Neuronal stem cell (in vitro differentiated cells): ENCODE measurements at regions not wholly inside any gene's neighbourhood (a gene's known extent, or its start where the extent isn't known, plus 50 kb on each side); places are given as distances from the start of the nearest gene placed in this dataset.
"Not testable (repeated sequence)": the region's sequence is repeated elsewhere in the genome, so short reads cannot be mapped to it uniquely, and the experiment has no call there.

Experiments used
- DNase-seq: peaks from one replicate; pipeline ENCODE4 v3.0.0-alpha.2; 2013; ENCODE audit warnings: low spot score
- H2AFZ ChIP-seq: one replicate; pipeline ENCODE4 v1.6.1; 2013; ENCODE audit warnings: mild to moderate bottlenecking, low read length, inconsistent platforms
- H2AK5ac ChIP-seq: 2 replicates; pipeline ENCODE4 v1.6.1; 2013; ENCODE audit warnings: low read depth, mild to moderate bottlenecking, inconsistent platforms, low read length, moderate library complexity, mixed read lengths
- H2BK120ac ChIP-seq: 2 replicates; pipeline ENCODE4 v1.6.1; 2013; ENCODE audit warnings: low read depth, mild to moderate bottlenecking, inconsistent platforms, low read length, moderate library complexity, mixed read lengths
- H2BK12ac ChIP-seq: one replicate; pipeline ENCODE4 v1.6.1; 2013; ENCODE audit warnings: low read length, inconsistent platforms
- H2BK15ac ChIP-seq: 2 replicates; pipeline ENCODE4 v1.6.1; 2013; ENCODE audit warnings: mild to moderate bottlenecking, low read length, inconsistent platforms, mixed read lengths
- H2BK5ac ChIP-seq: one replicate; pipeline ENCODE4 v1.6.1; 2013; ENCODE audit warnings: inconsistent platforms, mild to moderate bottlenecking, low read length, moderate library complexity
- H3K14ac ChIP-seq: one replicate; pipeline ENCODE4 v1.6.1; 2013; ENCODE audit warnings: low read length, inconsistent platforms
- H3K18ac ChIP-seq: 2 replicates; pipeline ENCODE4 v1.6.1; 2013; ENCODE audit warnings: low read length, inconsistent platforms
- H3K23ac ChIP-seq: 2 replicates; pipeline ENCODE4 v1.6.1; 2013; ENCODE audit warnings: low read depth, mild to moderate bottlenecking, mixed read lengths, low read length, inconsistent platforms; ENCODE audit not compliant: poor library complexity
- H3K27ac ChIP-seq: replicated peaks from 3 replicates; pipeline ENCODE4 v1.5.1; 2013; ENCODE audit warnings: low read length, inconsistent platforms
- H3K27me3 ChIP-seq, 3 experiments: 2 replicates each; pipeline ENCODE4 v1.6.1; 2013; ENCODE audit warnings: low read length in 3 of 3, mild to moderate bottlenecking in 2 of 3, inconsistent platforms in 1 of 3, low read depth in 1 of 3, mixed read lengths in 1 of 3, moderate library complexity in 1 of 3; ENCODE audit not compliant: control insufficient read depth in 3 of 3, insufficient read depth in 3 of 3
- H3K36me3 ChIP-seq, 2 donors: replicated peaks in 1 of 2; 2 replicates each; pipeline ENCODE4 v1.6.1; 2013; ENCODE audit warnings: low read length in 2 of 2; ENCODE audit not compliant: control insufficient read depth in 2 of 2, insufficient read depth in 2 of 2
- H3K4ac ChIP-seq: 2 replicates; pipeline ENCODE4 v1.6.1; 2013; ENCODE audit warnings: inconsistent platforms, mild to moderate bottlenecking, low read length, moderate library complexity
- H3K4me1 ChIP-seq, 2 donors: 1 replicate in 1 of 2; 2 replicates in 1 of 2; pipeline ENCODE4 v1.6.1; 2013; ENCODE audit warnings: low read length in 2 of 2, low read depth in 1 of 2; ENCODE audit not compliant: control insufficient read depth in 2 of 2, insufficient read depth in 1 of 2
- H3K4me2 ChIP-seq: one replicate; pipeline ENCODE4 v1.6.1; 2013; ENCODE audit warnings: mild to moderate bottlenecking, low read length, inconsistent platforms; ENCODE audit not compliant: insufficient read depth, poor library complexity, severe bottlenecking
- H3K4me3 ChIP-seq, 2 donors: 2 replicates each; pipeline ENCODE4 v1.5.1; 2013; ENCODE audit warnings: low read length in 2 of 2, mild to moderate bottlenecking in 2 of 2, inconsistent platforms in 1 of 2, moderate library complexity in 1 of 2
- H3K79me1 ChIP-seq: one replicate; pipeline ENCODE4 v1.6.1; 2013; ENCODE audit warnings: low read depth, mild to moderate bottlenecking, inconsistent platforms, low read length, moderate library complexity
- H3K9ac ChIP-seq: one replicate; pipeline ENCODE4 v1.6.1; 2013; ENCODE audit warnings: mild to moderate bottlenecking, low read depth, low read length, inconsistent platforms; ENCODE audit not compliant: poor library complexity
- H3K9me3 ChIP-seq, 2 donors: replicated peaks in 1 of 2; 2 replicates each; pipeline versions ENCODE3 to v1.6.1; 2013; ENCODE audit warnings: low read length in 2 of 2, mild to moderate bottlenecking in 2 of 2, inconsistent platforms in 1 of 2, low read depth in 1 of 2, mixed read lengths in 1 of 2, moderate library complexity in 1 of 2; ENCODE audit not compliant: control insufficient read depth in 2 of 2, insufficient read depth in 1 of 2
- H4K8ac ChIP-seq: one replicate; pipeline ENCODE4 v1.6.1; 2013; ENCODE audit warnings: low read depth, mild to moderate bottlenecking, inconsistent platforms, low read length, moderate library complexity
- H4K91ac ChIP-seq: one replicate; pipeline ENCODE4 v1.6.1; 2013; ENCODE audit warnings: low read length, low read depth, mild to moderate bottlenecking, inconsistent platforms; ENCODE audit not compliant: poor library complexity
- WGBS, 2 donors: extraction: QIAGEN DNeasy Blood & Tissue Kit; methylation state at CpG; one replicate each; pipeline ENCODE4 v1.1.7; 2013; ENCODE audit warnings: missing lambda C conversion rate in 2 of 2, mixed read lengths in 1 of 2; ENCODE audit not compliant: insufficient read length in 2 of 2, insufficient replicate concordance in 1 of 2; ENCODE audit errors: extremely low coverage in 2 of 2; 5-methylcytosine and 5-hydroxymethylcytosine counted together

DNA sequence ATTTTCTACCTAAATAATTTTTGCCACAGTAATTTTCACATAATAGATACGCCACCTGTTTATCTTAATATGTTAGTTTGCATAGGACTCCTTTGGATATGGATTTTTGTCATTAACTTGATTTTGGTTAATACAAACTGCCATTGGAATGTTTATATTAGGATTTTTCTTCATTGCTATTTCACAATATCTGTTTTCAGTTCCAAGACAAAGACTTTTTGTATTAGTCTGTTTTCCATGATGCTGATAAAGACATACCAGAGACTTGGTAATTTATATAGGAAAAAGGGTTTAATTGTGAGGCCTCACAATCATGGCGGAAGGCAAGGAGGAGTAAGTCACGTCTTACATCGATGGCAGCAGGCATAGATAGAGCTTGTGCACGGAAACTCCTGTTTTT lies 503.1 kb upstream of the TMEFF2 start:
- H3K4me3 ChIP-seq = no peak overlapping the region
- H3K27ac ChIP-seq = no peak overlapping the region

GRCh38 chr2:192696857-192697256 lies 502.1 kb upstream of the TMEFF2 start:
- Histone ChIP-seq H4K8ac (no peak overlapping the region), H3K27me3 (no peaks in the 10 kb centered on the region), H3K4me3 (no peak overlapping the region), H3K14ac (no peak overlapping the region), H3K4me2 (no peak overlapping the region), H2AFZ (no peak overlapping the region), H3K4me1 (no peaks in the 10 kb centered on the region), H3K79me1 (no peaks in the 10 kb centered on the region), H2BK5ac (no peak overlapping the region), H3K36me3 (no peaks in the 10 kb centered on the region), H3K18ac (no peak overlapping the region), H3K9ac (no peak overlapping the region), H2AK5ac (no peak overlapping the region), H4K91ac (no peak overlapping the region), H2BK120ac (no peak overlapping the region), H3K9me3 (no peaks in the 10 kb centered on the region), H2BK12ac (no peak overlapping the region), H3K23ac (no peak overlapping the region), H3K27ac (no peak overlapping the region), H2BK15ac (no peak overlapping the region), H3K4ac (no peak overlapping the region)
- no CpG with 5 or more reads among the region's 3 CpGs for WGBS, 2 donors
- no peak for DNase-seq

More for the DNA sequence above, 503.1 kb upstream of the TMEFF2 start:
- no peak overlapping the region for H3K18ac ChIP-seq
- H4K91ac ChIP-seq = no peak overlapping the region
- no peaks in the 10 kb centered on the region for H3K9me3 ChIP-seq
- H3K4me1 ChIP-seq = no peaks in the 10 kb centered on the region
- no peak overlapping the region for H2BK120ac ChIP-seq
- no peak overlapping the region for H3K23ac ChIP-seq
- no peak overlapping the region for H3K4me2 ChIP-seq
- H3K9ac ChIP-seq = no peak overlapping the region
- H4K8ac ChIP-seq = no peak overlapping the region
- no peaks in the 10 kb centered on the region for H3K79me1 ChIP-seq
- WGBS, 2 donors = no CpG with 5 or more reads among the region's 5 CpGs
- no peak overlapping the region for H2AK5ac ChIP-seq
- H3K27me3 ChIP-seq = no peaks in the 10 kb centered on the region
- no peak overlapping the region for H3K4ac ChIP-seq
- no peak overlapping the region for H2AFZ ChIP-seq
- no peak overlapping the region for H2BK12ac ChIP-seq
- no peak overlapping the region for H3K14ac ChIP-seq
- H2BK5ac ChIP-seq = no peak overlapping the region
- no peak for DNase-seq
- H3K36me3 ChIP-seq = no peaks in the 10 kb centered on the region
- no peak overlapping the region for H2BK15ac ChIP-seq

- Histone ChIP-seq H3K4ac (no peak overlapping the region), H2AK5ac (no peak overlapping the region), H4K91ac (no peak overlapping the region), H3K79me1 (no peaks in the 10 kb centered on the region), H3K14ac (no peak overlapping the region), H3K4me3 (no peak overlapping the region), H2AFZ (no peak overlapping the region), H2BK15ac (no peak overlapping the region), H3K9me3 (no peaks in the 10 kb centered on the region), H2BK12ac (no peak overlapping the region), H3K4me2 (no peak overlapping the region), H3K4me1 (peaks cover 0 to 2% of the 10 kb centered on the region in 2 donors), H3K23ac (no peak overlapping the region), H3K36me3 (no peaks in the 10 kb centered on the region), H4K8ac (no peak overlapping the region), H2BK5ac (no peak overlapping the region), H3K27me3 (no peaks in the 10 kb centered on the region), H2BK120ac (no peak overlapping the region), H3K18ac (no peak overlapping the region), H3K27ac (no peak overlapping the region), H3K9ac (no peak overlapping the region)
- WGBS, 2 donors = no CpG with 5 or more reads among the region's 3 CpGs
- DNase-seq = no peak
Measured at GRCh38 chr2:192687015-192687414, 492.3 kb upstream of the TMEFF2 start.

DNA sequence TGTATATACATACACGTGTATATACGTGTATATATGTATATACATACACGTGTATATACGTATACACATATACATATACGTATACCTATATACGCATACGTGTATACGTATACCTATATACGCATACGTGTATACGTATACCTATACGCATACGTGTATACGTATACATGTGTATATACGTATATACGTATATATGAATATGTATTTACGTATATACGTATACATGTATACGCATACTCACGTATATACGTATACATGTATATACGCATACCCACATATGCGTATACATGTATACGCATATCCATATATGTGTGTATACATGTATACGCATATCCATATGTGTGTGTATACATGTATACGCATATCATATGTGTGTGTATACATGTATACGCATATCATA lies 487.8 kb upstream of the TMEFF2 start:
- H3K4me3 ChIP-seq, DNase-seq: not testable (repeated sequence)
- WGBS, 2 donors = no CpG with 5 or more reads among the region's 27 CpGs

More for the DNA sequence above, 487.8 kb upstream of the TMEFF2 start:
- not testable (repeated sequence) for H4K91ac ChIP-seq, H2BK120ac ChIP-seq, H3K4me1 ChIP-seq, H3K4ac ChIP-seq, H3K9ac ChIP-seq, H2AK5ac ChIP-seq, H2BK5ac ChIP-seq, H3K79me1 ChIP-seq, H3K14ac ChIP-seq, H3K18ac ChIP-seq, H2BK15ac ChIP-seq, H3K23ac ChIP-seq, H2BK12ac ChIP-seq, H4K8ac ChIP-seq, H3K27ac ChIP-seq, H3K36me3 ChIP-seq, H3K4me2 ChIP-seq, H3K9me3 ChIP-seq, H2AFZ ChIP-seq, H3K27me3 ChIP-seq
